ENCODE measurements at regions not wholly inside any gene's neighbourhood (a gene's known extent, or its start where the extent isn't known, plus 50 kb on each side); places are given as distances from the start of the nearest gene placed in this dataset.

- Histone ChIP-seq H4K20me1 (ENCODE audit: insufficient read depth, low read length) (no peaks in the 10 kb centered on the region), H3K4me1 (ENCODE audit: control insufficient read depth in 1 of 2, insufficient read depth in 2 of 2, low read length in 2 of 2) (no peaks in the 10 kb centered on the region), H3K9ac (ENCODE audit: insufficient read depth, low read length, poor library complexity, severe bottlenecking) (no peak overlapping the region), H3K79me2 (ENCODE audit: insufficient read depth, low read length) (no peaks in the 10 kb centered on the region), H3K27ac (ENCODE audit: low read depth in 1 of 2, low read length in 2 of 2) (no peak overlapping the region), H3K4me2 (replicated peaks; ENCODE audit: extremely low read depth, low read length, poor library complexity, severe bottlenecking) (no peak overlapping the region), H3K36me3 (replicated peaks in 1 of 2; ENCODE audit: control insufficient read depth in 1 of 2, insufficient read depth in 2 of 2, low read length in 2 of 2) (no peaks in the 10 kb centered on the region), H3K27me3 (ENCODE audit: control insufficient read depth in 2 of 2, insufficient read depth in 2 of 2, low read length in 2 of 2) (no peaks in the 10 kb centered on the region), H3K9me3 (replicated peaks in 1 of 2; ENCODE audit: control insufficient read depth in 1 of 2, insufficient read depth in 1 of 2, low read length in 2 of 2) (no peaks in the 10 kb centered on the region), H3K4me3 (replicated peaks in 1 of 3; ENCODE audit: low read depth in 2 of 3, low read length in 3 of 3) (no peak overlapping the region), H2AFZ (ENCODE audit: insufficient read depth, low read depth, low read length, poor library complexity, severe bottlenecking) (no peak overlapping the region)
- Mint-ChIP-seq H3K4me3 (no peak overlapping the region), H3K27me3 (ENCODE audit: low read depth in 3 of 3) (no peaks in the 10 kb centered on the region), H3K27ac (no peak overlapping the region), H3K36me3 (no peaks in the 10 kb centered on the region), H3K9me3 (peaks cover 0 to 5% (median 0%) of the 10 kb centered on the region in 7 donors), H3K4me1 (no peaks in the 10 kb centered on the region)
- WGBS (ENCODE audit: insufficient coverage): no CpG with 5 or more reads among the region's 4 CpGs
- TF ChIP-seq CTCF (IDR thresholded peaks at IDR 0.05): no peak
- no peak for DNase-seq
- intact Hi-C loops (cut with micrococcal nuclease): no loop called here
Measured at GRCh38 chr4:33996075-33996718, 2248.1 kb downstream of the ARAP2 start.

- no peaks in the 10 kb centered on the region for H3K4me1 Mint-ChIP-seq
- no peaks in the 10 kb centered on the region for H3K4me1 ChIP-seq (ENCODE audit: control insufficient read depth in 1 of 2, insufficient read depth in 2 of 2, low read length in 2 of 2)
- no peaks in the 10 kb centered on the region for H3K9me3 ChIP-seq (replicated peaks in 1 of 2; ENCODE audit: control insufficient read depth in 1 of 2, insufficient read depth in 1 of 2, low read length in 2 of 2)
- DNase-seq: no peak
- no peaks in the 10 kb centered on the region for H3K27me3 Mint-ChIP-seq (ENCODE audit: low read depth in 3 of 3)
- H3K4me3 Mint-ChIP-seq: no peak overlapping the region
- H3K36me3 ChIP-seq (replicated peaks in 1 of 2; ENCODE audit: control insufficient read depth in 1 of 2, insufficient read depth in 2 of 2, low read length in 2 of 2): no peaks in the 10 kb centered on the region
- H3K9ac ChIP-seq (ENCODE audit: insufficient read depth, low read length, poor library complexity, severe bottlenecking): no peak overlapping the region
- no peak overlapping the region for H3K27ac Mint-ChIP-seq
- no peak overlapping the region for H3K27ac ChIP-seq (ENCODE audit: low read depth in 1 of 2, low read length in 2 of 2)
- TF ChIP-seq CTCF (IDR thresholded peaks at IDR 0.05): no peak
- H3K4me3 ChIP-seq (replicated peaks in 1 of 3; ENCODE audit: low read depth in 2 of 3, low read length in 3 of 3): no peak overlapping the region
- no peaks in the 10 kb centered on the region for H4K20me1 ChIP-seq (ENCODE audit: insufficient read depth, low read length)
- no peaks in the 10 kb centered on the region for H3K79me2 ChIP-seq (ENCODE audit: insufficient read depth, low read length)
- intact Hi-C loops (cut with micrococcal nuclease): no loop called here
- WGBS (ENCODE audit: insufficient coverage): no CpG with 5 or more reads among the region's 3 CpGs
- no peaks in the 10 kb centered on the region for H3K27me3 ChIP-seq (ENCODE audit: control insufficient read depth in 2 of 2, insufficient read depth in 2 of 2, low read length in 2 of 2)
- H2AFZ ChIP-seq (ENCODE audit: insufficient read depth, low read depth, low read length, poor library complexity, severe bottlenecking): no peak overlapping the region
- H3K9me3 Mint-ChIP-seq: peaks cover 0 to 5% (median 0%) of the 10 kb centered on the region in 7 donors
- H3K36me3 Mint-ChIP-seq: no peaks in the 10 kb centered on the region
- no peak overlapping the region for H3K4me2 ChIP-seq (replicated peaks; ENCODE audit: extremely low read depth, low read length, poor library complexity, severe bottlenecking)
Measured at GRCh38 chr4:33998291-33998690, 2246.0 kb downstream of the ARAP2 start.
